Endodermal cell (in vitro differentiated cells): ENCODE measurements at regions not wholly inside any gene's neighbourhood (a gene's known extent, or its start where the extent isn't known, plus 50 kb on each side); places are given as distances from the start of the nearest gene placed in this dataset.

ENCODE experiments used
- DNase-seq: peaks from one replicate; pipeline ENCODE4 v3.0.0-alpha.2; 2017
- H3K27ac ChIP-seq: 2 replicates; pipeline ENCODE4 v1.5.1; 2013; ENCODE audit warnings: mild to moderate bottlenecking, low read depth, low read length, moderate library complexity
- H3K27me3 ChIP-seq: 2 replicates; pipeline ENCODE4 v1.6.1; 2013; ENCODE audit warnings: mild to moderate bottlenecking, low read length, moderate library complexity; ENCODE audit not compliant: insufficient read depth, control insufficient read depth, poor library complexity, severe bottlenecking
- H3K36me3 ChIP-seq: 2 replicates; pipeline ENCODE4 v1.7.0; 2013; ENCODE audit warnings: mild to moderate bottlenecking, low read length, moderate library complexity; ENCODE audit not compliant: control insufficient read depth, insufficient read depth
- H3K4me1 ChIP-seq: one replicate; pipeline ENCODE4 v1.7.0; 2013; ENCODE audit warnings: low read length; ENCODE audit not compliant: control insufficient read depth, insufficient read depth
- H3K4me3 ChIP-seq: 2 replicates; pipeline ENCODE4 v1.5.1; 2013; ENCODE audit warnings: mild to moderate bottlenecking, low read length, moderate library complexity
- H3K9ac ChIP-seq: 2 replicates; pipeline ENCODE4 v1.6.1; 2013; ENCODE audit warnings: mild to moderate bottlenecking, low read length, moderate library complexity; ENCODE audit not compliant: poor library complexity, severe bottlenecking; ENCODE audit errors: extremely low read depth
- H3K9me3 ChIP-seq: 2 replicates; pipeline ENCODE4 v1.6.1; 2013; ENCODE audit warnings: mild to moderate bottlenecking, low read length, moderate library complexity; ENCODE audit not compliant: control insufficient read depth
- H3K27ac Mint-ChIP-seq: 2 replicates; pipeline ENCODE4 v1.8.0; 2020; ENCODE audit warnings: mixed read lengths
- H3K27me3 Mint-ChIP-seq: 2 replicates; pipeline ENCODE4 v1.8.0; 2021; ENCODE audit warnings: mild to moderate bottlenecking, mixed read lengths; ENCODE audit not compliant: insufficient read depth
- H3K36me3 Mint-ChIP-seq: 2 replicates; pipeline ENCODE4 v1.8.0; 2020; ENCODE audit warnings: low read depth, mixed read lengths
- H3K4me1 Mint-ChIP-seq: 2 replicates; pipeline ENCODE4 v1.8.0; 2020; ENCODE audit warnings: mixed read lengths
- H3K4me3 Mint-ChIP-seq: 2 replicates; pipeline ENCODE4 v1.8.0; 2020; ENCODE audit warnings: mild to moderate bottlenecking, moderate library complexity, mixed read lengths
- H3K9me3 Mint-ChIP-seq: 2 replicates; pipeline ENCODE4 v1.8.0; 2020; ENCODE audit warnings: mild to moderate bottlenecking, mixed read lengths
- WGBS, 2 experiments: methylation state at CpG; one replicate each; pipeline versions ENCODE4 v1.1.5 to v1.1.7; 2013; ENCODE audit warnings: missing lambda C conversion rate in 2 of 2, mixed read lengths in 1 of 2; ENCODE audit not compliant: insufficient coverage in 1 of 2, insufficient read length in 1 of 2; 5-methylcytosine and 5-hydroxymethylcytosine counted together
- TF ChIP-seq, protein P1 (sequence below): fragments of 200-600 bp; sonication (generic); conservative IDR thresholded peaks from 2 replicates; pipeline ENCODE4 v1.5.0; 2021; ENCODE audit warnings: antibody characterized with exemption, mild to moderate bottlenecking

DNA sequence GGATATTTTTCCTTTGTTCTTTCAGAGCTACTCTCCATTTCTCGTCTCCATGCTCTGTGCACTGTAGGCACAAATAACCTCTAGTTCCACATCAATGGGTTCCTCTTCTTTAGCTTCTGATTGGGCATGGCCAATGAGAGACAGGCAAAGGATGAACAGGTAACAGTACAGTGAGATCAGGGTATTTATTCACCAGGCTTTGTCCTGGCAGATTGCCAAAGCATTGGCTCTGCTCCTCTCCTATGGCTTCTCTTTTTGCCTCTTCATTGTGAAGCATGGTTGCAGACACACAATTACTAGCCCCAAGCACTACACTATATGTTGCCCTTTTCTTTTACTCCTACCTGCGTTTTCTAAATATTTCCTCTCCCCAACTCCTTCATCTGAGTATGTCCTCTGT is 215.1 kb upstream of the ARRDC3 start:
- Histone ChIP-seq H3K27ac (no peak overlapping the region), H3K27me3 (no peaks in the 10 kb centered on the region), H3K9ac (no peak overlapping the region), H3K36me3 (no peaks in the 10 kb centered on the region), H3K4me1 (peaks cover 5% of the 10 kb centered on the region), H3K9me3 (peaks cover 23% of the 10 kb centered on the region), H3K4me3 (no peak overlapping the region)
- Mint-ChIP-seq H3K27me3 (no peaks in the 10 kb centered on the region), H3K36me3 (peaks cover 7% of the 10 kb centered on the region), H3K9me3 (peaks cover 21% of the 10 kb centered on the region), H3K27ac (no peak overlapping the region), H3K4me1 (peaks cover 8% of the 10 kb centered on the region), H3K4me3 (no peak overlapping the region)
- TF ChIP-seq, protein P1, sequence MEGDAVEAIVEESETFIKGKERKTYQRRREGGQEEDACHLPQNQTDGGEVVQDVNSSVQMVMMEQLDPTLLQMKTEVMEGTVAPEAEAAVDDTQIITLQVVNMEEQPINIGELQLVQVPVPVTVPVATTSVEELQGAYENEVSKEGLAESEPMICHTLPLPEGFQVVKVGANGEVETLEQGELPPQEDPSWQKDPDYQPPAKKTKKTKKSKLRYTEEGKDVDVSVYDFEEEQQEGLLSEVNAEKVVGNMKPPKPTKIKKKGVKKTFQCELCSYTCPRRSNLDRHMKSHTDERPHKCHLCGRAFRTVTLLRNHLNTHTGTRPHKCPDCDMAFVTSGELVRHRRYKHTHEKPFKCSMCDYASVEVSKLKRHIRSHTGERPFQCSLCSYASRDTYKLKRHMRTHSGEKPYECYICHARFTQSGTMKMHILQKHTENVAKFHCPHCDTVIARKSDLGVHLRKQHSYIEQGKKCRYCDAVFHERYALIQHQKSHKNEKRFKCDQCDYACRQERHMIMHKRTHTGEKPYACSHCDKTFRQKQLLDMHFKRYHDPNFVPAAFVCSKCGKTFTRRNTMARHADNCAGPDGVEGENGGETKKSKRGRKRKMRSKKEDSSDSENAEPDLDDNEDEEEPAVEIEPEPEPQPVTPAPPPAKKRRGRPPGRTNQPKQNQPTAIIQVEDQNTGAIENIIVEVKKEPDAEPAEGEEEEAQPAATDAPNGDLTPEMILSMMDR = no peak
- DNase-seq = no peak
- WGBS, 2 experiments = 83 to 98% methylated on average over 1 to 2 of the region's 2 CpGs

DNA sequence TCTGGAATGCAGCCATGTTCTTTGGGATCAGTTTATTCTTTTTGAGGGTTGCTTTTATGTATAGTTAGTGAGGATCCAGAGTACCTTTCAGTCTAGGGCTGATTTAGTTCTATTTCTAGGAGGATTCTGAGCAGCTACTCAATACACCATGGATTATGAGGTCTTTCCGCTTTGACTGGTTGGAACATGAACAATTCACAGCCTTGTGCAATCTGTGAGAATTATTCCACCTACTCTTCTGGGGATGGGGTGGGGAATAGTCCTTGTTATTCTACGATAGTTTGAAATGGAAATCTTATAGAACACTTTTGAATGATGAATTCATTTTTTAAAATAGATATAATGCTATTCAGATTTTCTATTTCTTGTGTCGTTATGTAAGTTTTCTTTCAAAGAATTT is 212.3 kb upstream of the ARRDC3 start:
- no peak overlapping the region for H3K4me3 Mint-ChIP-seq
- no peak overlapping the region for H3K27ac Mint-ChIP-seq
- H3K27me3 ChIP-seq = no peaks in the 10 kb centered on the region
- H3K36me3 Mint-ChIP-seq = peaks cover 12% of the 10 kb centered on the region
- H3K4me1 Mint-ChIP-seq = peaks cover 8% of the 10 kb centered on the region
- H3K9me3 Mint-ChIP-seq = peaks cover 48% of the 10 kb centered on the region
- H3K4me1 ChIP-seq = peaks cover 5% of the 10 kb centered on the region
- H3K9me3 ChIP-seq = peaks cover 47% of the 10 kb centered on the region
- H3K27ac ChIP-seq = no peak overlapping the region
- no peaks in the 10 kb centered on the region for H3K27me3 Mint-ChIP-seq
- DNase-seq = no peak
- no peak overlapping the region for H3K4me3 ChIP-seq
- TF ChIP-seq, protein P1 = no peak
- no peak overlapping the region for H3K9ac ChIP-seq
- H3K36me3 ChIP-seq = no peaks in the 10 kb centered on the region
- 100% methylated on average over 2 of the region's 3 CpGs for WGBS, 2 experiments

DNA sequence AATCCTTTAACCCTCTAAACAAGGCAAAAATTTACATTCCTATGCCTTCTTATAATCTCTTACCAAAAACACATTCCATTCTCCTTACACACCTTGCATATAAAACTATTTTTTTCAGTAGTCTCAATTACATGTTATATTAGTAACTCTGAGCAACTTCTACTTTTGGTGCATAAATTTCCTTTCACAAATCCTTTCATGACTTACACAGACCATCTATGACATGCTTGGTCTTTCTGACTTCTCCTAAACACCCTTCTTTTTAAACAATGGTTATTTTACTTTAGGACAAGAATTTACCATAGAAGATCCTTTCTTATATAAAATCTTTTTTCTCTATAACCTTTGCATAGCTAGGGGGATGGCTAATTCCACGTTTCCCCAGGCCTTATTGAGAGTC is 208.0 kb upstream of the ARRDC3 start:
- no peaks in the 10 kb centered on the region for H3K36me3 ChIP-seq
- no peak overlapping the region for H3K27ac ChIP-seq
- peaks cover 10% of the 10 kb centered on the region for H3K36me3 Mint-ChIP-seq
- no peaks in the 10 kb centered on the region for H3K4me1 Mint-ChIP-seq
- 63 to 80% methylated on average over 1 of the region's 1 CpG for WGBS, 2 experiments
- H3K9me3 Mint-ChIP-seq = peaks cover 69% of the 10 kb centered on the region
- H3K4me3 Mint-ChIP-seq = no peak overlapping the region
- no peak overlapping the region for H3K27ac Mint-ChIP-seq
- no peaks in the 10 kb centered on the region for H3K27me3 ChIP-seq
- no peak overlapping the region for H3K9ac ChIP-seq
- peak overlapping the region; percentile 47 for H3K4me3 ChIP-seq
- DNase-seq = no peak
- H3K4me1 ChIP-seq = no peaks in the 10 kb centered on the region
- TF ChIP-seq, protein P1 = no peak
- H3K9me3 ChIP-seq = peaks cover 70% of the 10 kb centered on the region
- H3K27me3 Mint-ChIP-seq = no peaks in the 10 kb centered on the region
